Breast epithelium (tissue), 3 donors: ENCODE measurements at regions not wholly inside any gene's neighbourhood (a gene's known extent, or its start where the extent isn't known, plus 50 kb on each side); places are given as distances from the start of the nearest gene placed in this dataset.

Experiments
- CTCF ChIP-seq, 3 donors: fragments of 450-650 bp; IDR thresholded peaks; one replicate each; pipeline ENCODE4 v1.5.1; 2016 to 2017; ENCODE audit warnings: antibody characterized with exemption in 3 of 3, mild to moderate bottlenecking in 3 of 3, moderate library complexity in 3 of 3
- POLR2AphosphoS5 ChIP-seq, 3 donors: sonication (generic); formaldehyde crosslinking; IDR thresholded peaks; one replicate each; pipeline ENCODE4 v1.6.1; 2017; ENCODE audit warnings: antibody characterized with exemption in 3 of 3

GRCh38 chr1:223006371-223006770, 136.7 kb downstream of the TLR5 start:
- TF ChIP-seq POLR2AphosphoS5 (IDR thresholded peaks at IDR 0.05) (no peak), CTCF (IDR thresholded peaks at IDR 0.05) (no peak)
